Liver (tissue), 3 donors: ENCODE measurements at regions not wholly inside any gene's neighbourhood (a gene's known extent, or its start where the extent isn't known, plus 50 kb on each side); places are given as distances from the start of the nearest gene placed in this dataset.

Experiments
- JUND ChIP-seq, 2 donors: IDR thresholded peaks; 2 replicates each; pipeline ENCODE4 v1.6.1; 2016; ENCODE audit warnings: antibody characterized with exemption in 2 of 2
- TF ChIP-seq, protein P1 (sequence below): fragments of 150-350 bp; IDR thresholded peaks from 2 replicates; pipeline ENCODE4 v1.5.1; 2017; ENCODE audit warnings: improper control_type of control experiment, low read depth, low read length; ENCODE audit not compliant: missing input control
- TF ChIP-seq, protein P2 (sequence below): IDR thresholded peaks from 2 replicates; pipeline ENCODE4 v1.6.1; 2016; ENCODE audit warnings: antibody characterized with exemption, mild to moderate bottlenecking
- TF ChIP-seq, protein P3 (sequence below): IDR thresholded peaks from 2 replicates; pipeline ENCODE4 v1.6.1; 2016; ENCODE audit warnings: antibody characterized with exemption
- donor health status: healthy.
- donor health status: healthy.

DNA sequence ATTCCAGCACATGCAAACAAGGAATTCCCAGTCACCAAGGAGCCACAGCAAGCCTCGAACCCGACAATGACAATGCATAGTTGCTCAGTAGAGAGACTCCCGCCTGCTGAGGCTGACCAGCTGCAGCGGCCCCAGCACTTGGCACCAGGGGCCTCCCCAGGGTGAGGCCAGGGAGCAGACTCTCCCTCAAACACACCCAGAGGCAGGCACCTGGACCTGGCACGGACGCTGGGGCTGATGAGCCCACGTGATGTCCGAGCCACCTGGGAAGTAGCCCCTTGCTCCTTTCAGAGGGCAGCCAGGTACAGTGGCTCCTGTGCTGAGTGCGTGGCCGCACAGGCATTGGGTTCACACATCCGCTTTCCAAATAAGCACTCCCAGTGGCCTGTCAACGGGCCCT is 315.9 kb upstream of the TGFBR2 start:
- TF ChIP-seq, protein P1, sequence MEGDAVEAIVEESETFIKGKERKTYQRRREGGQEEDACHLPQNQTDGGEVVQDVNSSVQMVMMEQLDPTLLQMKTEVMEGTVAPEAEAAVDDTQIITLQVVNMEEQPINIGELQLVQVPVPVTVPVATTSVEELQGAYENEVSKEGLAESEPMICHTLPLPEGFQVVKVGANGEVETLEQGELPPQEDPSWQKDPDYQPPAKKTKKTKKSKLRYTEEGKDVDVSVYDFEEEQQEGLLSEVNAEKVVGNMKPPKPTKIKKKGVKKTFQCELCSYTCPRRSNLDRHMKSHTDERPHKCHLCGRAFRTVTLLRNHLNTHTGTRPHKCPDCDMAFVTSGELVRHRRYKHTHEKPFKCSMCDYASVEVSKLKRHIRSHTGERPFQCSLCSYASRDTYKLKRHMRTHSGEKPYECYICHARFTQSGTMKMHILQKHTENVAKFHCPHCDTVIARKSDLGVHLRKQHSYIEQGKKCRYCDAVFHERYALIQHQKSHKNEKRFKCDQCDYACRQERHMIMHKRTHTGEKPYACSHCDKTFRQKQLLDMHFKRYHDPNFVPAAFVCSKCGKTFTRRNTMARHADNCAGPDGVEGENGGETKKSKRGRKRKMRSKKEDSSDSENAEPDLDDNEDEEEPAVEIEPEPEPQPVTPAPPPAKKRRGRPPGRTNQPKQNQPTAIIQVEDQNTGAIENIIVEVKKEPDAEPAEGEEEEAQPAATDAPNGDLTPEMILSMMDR, result no peak
- TF ChIP-seq JUND (IDR thresholded peaks at IDR 0.05), result no peak
- TF ChIP-seq, protein P2, sequence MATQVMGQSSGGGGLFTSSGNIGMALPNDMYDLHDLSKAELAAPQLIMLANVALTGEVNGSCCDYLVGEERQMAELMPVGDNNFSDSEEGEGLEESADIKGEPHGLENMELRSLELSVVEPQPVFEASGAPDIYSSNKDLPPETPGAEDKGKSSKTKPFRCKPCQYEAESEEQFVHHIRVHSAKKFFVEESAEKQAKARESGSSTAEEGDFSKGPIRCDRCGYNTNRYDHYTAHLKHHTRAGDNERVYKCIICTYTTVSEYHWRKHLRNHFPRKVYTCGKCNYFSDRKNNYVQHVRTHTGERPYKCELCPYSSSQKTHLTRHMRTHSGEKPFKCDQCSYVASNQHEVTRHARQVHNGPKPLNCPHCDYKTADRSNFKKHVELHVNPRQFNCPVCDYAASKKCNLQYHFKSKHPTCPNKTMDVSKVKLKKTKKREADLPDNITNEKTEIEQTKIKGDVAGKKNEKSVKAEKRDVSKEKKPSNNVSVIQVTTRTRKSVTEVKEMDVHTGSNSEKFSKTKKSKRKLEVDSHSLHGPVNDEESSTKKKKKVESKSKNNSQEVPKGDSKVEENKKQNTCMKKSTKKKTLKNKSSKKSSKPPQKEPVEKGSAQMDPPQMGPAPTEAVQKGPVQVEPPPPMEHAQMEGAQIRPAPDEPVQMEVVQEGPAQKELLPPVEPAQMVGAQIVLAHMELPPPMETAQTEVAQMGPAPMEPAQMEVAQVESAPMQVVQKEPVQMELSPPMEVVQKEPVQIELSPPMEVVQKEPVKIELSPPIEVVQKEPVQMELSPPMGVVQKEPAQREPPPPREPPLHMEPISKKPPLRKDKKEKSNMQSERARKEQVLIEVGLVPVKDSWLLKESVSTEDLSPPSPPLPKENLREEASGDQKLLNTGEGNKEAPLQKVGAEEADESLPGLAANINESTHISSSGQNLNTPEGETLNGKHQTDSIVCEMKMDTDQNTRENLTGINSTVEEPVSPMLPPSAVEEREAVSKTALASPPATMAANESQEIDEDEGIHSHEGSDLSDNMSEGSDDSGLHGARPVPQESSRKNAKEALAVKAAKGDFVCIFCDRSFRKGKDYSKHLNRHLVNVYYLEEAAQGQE, result no peak
- TF ChIP-seq, protein P3, sequence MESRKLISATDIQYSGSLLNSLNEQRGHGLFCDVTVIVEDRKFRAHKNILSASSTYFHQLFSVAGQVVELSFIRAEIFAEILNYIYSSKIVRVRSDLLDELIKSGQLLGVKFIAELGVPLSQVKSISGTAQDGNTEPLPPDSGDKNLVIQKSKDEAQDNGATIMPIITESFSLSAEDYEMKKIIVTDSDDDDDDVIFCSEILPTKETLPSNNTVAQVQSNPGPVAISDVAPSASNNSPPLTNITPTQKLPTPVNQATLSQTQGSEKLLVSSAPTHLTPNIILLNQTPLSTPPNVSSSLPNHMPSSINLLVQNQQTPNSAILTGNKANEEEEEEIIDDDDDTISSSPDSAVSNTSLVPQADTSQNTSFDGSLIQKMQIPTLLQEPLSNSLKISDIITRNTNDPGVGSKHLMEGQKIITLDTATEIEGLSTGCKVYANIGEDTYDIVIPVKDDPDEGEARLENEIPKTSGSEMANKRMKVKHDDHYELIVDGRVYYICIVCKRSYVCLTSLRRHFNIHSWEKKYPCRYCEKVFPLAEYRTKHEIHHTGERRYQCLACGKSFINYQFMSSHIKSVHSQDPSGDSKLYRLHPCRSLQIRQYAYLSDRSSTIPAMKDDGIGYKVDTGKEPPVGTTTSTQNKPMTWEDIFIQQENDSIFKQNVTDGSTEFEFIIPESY, result no peak
